GM13976 (cell line): ENCODE measurements at regions not wholly inside any gene's neighbourhood (a gene's known extent, or its start where the extent isn't known, plus 50 kb on each side); places are given as distances from the start of the nearest gene placed in this dataset.
"Not testable (repeated sequence)": the region's sequence is repeated elsewhere in the genome, so short reads cannot be mapped to it uniquely, and the experiment has no call there.

Experiments
- DNase-seq: peaks from one replicate; pipeline ENCODE4 v3.0.0; 2012; ENCODE audit warnings: low spot score
- in situ Hi-C: fragments of 300-500 bp; cut with MboI; formaldehyde crosslinking; loops from one replicate; pipeline ENCODE4 v1.12.0; 2022; ENCODE audit warnings: low sequenced_read_pairs, mixed read lengths, inconsistent platforms; ENCODE audit not compliant: unreplicated experiment
- TF ChIP-seq, protein P1 (sequence below): IDR thresholded peaks from 2 replicates; pipeline ENCODE4 v1.5.1; 2012; ENCODE audit warnings: borderline replicate concordance, mild to moderate bottlenecking; ENCODE audit not compliant: insufficient read depth; ENCODE audit errors: extremely low read depth, missing control alignments, control extremely low read depth

DNA sequence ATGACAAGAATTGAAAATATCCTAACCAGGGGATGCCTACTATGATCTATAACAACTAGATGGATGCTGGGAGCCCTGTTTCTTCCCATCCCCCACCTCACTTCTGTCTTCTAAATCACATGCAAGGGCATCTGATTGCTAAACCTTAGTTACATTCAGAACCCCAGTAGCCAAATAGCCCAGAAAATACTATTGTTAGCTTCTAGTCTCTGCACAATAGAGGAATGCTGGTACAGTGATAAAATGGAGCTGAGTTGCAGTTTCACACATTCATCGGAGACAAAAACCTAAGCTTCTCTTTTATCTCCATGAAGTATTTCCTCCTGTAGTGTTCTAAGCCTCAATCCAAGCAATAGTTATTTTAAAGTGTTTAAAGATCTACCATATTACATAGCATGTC is 942.9 kb downstream of the RPS29 start:
- no peak for DNase-seq
- TF ChIP-seq, protein P1, sequence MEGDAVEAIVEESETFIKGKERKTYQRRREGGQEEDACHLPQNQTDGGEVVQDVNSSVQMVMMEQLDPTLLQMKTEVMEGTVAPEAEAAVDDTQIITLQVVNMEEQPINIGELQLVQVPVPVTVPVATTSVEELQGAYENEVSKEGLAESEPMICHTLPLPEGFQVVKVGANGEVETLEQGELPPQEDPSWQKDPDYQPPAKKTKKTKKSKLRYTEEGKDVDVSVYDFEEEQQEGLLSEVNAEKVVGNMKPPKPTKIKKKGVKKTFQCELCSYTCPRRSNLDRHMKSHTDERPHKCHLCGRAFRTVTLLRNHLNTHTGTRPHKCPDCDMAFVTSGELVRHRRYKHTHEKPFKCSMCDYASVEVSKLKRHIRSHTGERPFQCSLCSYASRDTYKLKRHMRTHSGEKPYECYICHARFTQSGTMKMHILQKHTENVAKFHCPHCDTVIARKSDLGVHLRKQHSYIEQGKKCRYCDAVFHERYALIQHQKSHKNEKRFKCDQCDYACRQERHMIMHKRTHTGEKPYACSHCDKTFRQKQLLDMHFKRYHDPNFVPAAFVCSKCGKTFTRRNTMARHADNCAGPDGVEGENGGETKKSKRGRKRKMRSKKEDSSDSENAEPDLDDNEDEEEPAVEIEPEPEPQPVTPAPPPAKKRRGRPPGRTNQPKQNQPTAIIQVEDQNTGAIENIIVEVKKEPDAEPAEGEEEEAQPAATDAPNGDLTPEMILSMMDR = no peak
- in situ Hi-C loops = no loop called here

DNA sequence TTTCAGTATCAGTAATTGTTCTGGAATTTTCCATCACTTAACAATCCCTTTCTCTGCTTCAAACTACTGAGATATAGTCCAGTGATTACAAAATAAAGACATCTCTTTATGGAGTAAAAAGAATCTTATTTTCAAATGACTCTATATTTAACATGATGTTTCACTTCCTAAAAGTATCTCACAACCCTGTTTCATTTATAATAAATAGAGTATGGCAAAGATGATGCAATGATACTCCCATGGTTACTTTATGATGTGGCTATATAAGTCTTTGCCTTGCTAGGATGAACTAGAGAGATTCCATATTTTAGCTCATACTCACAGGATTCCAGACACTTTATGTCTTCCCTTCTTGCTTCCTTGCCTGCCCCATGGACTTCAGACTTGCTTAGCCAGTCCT is 953.5 kb upstream of the MDGA2 start:
- in situ Hi-C loops = no loop called here
- TF ChIP-seq, protein P1 = no peak
- DNase-seq = no peak

DNA sequence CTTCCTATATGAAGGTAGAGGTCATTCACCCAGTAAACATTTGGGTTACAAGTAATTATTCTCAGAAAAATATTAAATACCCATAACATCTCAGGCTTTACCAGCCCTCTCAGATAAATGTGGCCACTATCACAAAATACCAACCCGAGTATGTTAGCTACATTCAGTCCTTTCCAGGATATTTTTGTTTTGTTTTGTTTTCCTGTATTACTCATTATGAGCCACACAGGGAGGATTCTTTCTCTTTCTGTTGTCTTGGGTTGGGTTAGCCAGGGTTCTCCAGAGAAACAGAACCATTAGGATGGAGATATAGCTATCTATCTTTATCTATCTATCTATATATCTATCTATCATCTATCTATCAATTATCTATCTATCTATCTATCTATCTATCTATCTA is 947.6 kb upstream of the MDGA2 start:
- DNase-seq = no peak
- in situ Hi-C loops = no loop called here
- TF ChIP-seq, protein P1 = no peak

DNA sequence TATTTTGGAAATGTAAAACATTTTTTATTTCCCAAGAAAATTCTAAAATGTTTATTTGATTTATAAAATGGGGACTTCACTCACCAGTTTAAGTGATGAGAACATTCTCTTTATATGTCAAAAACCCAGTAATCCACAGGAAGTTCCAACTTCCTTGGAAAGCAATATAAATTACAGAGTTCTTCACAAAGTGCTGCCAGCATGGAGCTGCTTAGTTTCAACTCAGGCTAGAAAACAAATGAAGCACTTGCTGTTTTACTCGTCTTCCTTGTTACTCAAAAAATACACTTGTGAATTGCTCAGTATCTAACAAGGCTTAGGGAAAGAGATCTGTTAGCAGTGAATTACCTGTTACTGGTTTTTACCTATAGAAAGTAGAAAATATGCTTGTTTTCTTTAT is 942.7 kb upstream of the MDGA2 start:
- DNase-seq = no peak
- in situ Hi-C loops = no loop called here
- TF ChIP-seq, protein P1 = no peak

DNA sequence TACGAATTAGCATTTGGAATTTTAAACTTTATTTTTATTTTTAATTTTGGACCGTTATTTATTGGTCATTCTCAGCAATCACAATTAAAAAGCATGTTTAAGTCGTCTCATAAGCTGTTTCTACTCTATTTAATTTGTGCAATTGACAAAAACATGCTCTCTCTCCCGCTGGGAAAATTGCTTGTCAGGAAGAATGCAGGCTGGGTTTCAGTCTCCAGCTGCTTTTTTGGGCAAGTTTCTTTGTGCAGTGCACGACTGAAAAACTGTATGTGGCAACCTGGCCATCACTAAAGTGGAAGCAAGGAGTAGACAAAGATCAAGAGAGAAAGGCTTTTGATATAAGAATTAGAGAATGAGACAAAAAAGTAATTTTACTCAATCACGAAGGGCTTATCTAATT is 941.5 kb upstream of the MDGA2 start:
- no peak for DNase-seq
- TF ChIP-seq, protein P1 = no peak
- in situ Hi-C loops = no loop called here

DNA sequence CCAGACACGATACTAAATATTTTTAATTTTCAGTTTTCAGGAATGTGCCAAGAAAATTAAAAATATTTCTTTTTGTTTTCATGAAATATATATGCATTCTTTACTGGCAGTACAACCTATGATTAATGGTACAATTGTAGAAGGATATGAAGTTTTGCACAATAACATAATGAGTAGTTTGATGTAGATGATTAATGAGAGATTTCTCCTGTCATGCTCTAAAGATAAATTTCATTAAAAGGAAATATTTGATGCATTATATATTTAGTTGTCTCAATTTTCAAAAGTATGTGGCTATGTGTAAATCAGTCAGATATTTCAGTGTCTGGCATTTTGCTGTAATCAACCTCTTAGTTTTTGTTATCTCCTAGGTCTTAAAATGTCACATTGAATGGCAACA is 940.2 kb upstream of the MDGA2 start:
- in situ Hi-C loops = no loop called here
- TF ChIP-seq, protein P1 = no peak

DNA sequence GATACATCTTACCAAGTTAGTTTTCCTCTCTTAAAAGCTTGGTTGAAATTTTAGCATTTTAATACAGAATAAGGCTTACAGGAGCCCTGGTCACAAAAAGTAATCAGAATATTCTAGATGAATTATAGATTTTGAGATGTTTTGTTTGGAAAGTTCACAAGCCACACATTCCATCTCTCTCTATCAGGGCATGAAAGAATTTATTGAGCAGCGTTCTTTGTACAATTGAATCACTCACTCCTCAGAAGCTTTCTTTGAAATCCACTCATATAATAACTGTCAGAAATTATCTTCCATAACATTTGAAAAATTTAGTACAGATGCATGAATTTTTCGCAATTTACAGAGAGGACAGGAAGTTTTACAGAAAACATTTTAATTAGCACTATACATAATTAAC is 938.6 kb upstream of the MDGA2 start:
- TF ChIP-seq, protein P1 = no peak
- DNase-seq = no peak

More for the DNA sequence above, 940.2 kb upstream of the MDGA2 start:
- no peak for DNase-seq

DNA sequence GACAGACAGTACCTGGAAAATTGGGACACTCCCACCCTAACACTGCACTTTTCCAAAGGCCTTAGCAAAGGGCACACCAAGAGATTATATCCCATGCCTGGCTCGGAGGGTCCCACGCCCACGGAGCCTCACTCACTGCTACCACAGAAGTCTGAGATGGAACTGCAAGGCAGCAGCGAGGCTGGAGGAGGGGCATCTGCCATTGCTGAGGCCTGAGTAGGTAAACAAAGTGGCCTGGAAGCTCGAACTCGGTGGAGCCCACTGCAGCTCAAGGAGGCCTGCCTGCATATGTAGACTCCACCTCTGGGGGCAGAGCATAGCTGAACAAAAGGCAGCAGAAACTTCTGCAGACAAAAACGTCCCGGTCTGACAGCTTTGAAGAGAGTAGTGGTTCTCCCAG is 931.6 kb upstream of the MDGA2 start:
- DNase-seq, in situ Hi-C loops: not testable (repeated sequence)

More for the DNA sequence above, 938.6 kb upstream of the MDGA2 start:
- in situ Hi-C loops = no loop called here
